Choroid plexus epithelial cell (primary cell): ENCODE measurements at regions not wholly inside any gene's neighbourhood (a gene's known extent, or its start where the extent isn't known, plus 50 kb on each side); places are given as distances from the start of the nearest gene placed in this dataset.

Experiments used
- DNase-seq: peaks from one replicate; pipeline ENCODE4 v3.0.0-alpha.2; 2010; ENCODE audit warnings: low read depth
- H3K4me3 ChIP-seq: 2 replicates; pipeline ENCODE4 v1.5.1; 2011; ENCODE audit warnings: low read depth, mild to moderate bottlenecking, control low read depth, low read length, moderate library complexity
- CTCF ChIP-seq: conservative IDR thresholded peaks from 2 replicates; pipeline ENCODE4 v1.5.1; 2011; ENCODE audit warnings: low read depth, mild to moderate bottlenecking, control low read depth, inconsistent platforms, low read length, moderate library complexity

DNA sequence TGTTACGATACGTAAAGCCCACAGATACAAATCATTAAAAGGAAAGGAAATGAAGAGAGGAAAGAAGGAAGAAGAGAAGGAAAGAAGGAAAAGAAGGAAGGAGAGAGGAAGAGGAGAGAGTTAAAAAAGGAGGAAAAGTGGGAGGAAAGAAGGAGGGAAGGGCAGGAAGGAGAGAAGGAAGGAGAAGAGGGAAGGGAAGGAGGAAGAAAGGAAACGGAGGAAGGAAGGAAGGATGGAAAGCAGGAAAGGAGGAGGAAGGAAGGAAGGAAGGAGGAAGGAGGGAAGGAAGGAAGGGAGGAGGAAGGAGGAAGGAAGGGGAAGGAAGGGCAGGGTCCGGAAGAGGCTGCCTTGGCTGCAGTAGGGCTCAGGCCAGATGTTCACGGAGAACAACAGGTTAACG lies 95.2 kb downstream of the ENGASE start:
- no peak for DNase-seq

DNA sequence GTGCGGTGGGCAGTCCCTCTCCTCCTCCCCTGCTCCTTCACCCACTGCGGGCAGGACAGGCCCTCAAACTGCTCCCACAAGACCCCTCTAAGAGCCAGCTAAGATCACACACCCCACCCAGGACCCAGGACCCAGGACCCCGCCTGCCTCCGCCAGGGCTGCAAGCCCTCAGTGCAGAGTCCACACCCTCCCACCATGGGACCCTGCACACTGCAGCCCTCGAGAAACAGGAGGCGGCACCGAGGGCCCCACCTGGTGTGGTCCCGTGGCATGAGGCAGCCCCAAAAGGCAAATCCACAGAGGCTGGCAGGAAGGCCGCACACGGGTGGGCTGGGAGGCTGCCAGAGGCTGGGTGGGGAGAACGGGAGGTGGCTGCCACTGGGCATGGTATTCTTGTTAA lies 94.7 kb downstream of the ENGASE start:
- no peak for DNase-seq
- no peak overlapping the region for H3K4me3 ChIP-seq
- TF ChIP-seq CTCF: no peak

More for the DNA sequence above, 95.2 kb downstream of the ENGASE start:
- no peak for TF ChIP-seq CTCF
- no peak overlapping the region for H3K4me3 ChIP-seq

DNA sequence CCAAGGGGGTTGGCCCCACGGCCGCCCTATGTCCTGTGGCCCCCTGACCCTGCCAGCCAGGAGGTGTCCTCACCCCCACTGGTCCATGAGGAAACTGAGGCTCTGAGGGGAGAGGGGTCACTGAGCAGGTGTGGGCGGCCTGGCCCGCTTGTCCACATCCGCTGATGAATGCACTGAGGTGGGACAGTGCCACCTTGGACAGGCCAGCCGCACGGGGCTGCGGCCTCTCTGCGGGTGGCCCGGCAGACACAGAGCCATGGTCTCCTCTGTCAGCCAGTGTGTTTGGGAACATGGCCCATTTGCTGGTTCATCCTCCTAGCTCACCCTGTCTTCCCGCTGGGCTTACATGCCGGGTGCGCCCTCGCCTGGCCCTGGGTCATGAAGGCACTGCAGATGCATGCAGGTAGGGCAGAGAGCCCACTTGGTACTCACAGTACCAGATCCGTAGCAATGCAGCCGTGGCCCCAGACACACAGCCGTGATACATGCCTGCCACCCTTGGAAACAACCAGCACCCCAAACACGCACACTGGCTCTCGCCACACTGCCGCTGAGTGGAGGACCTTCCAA lies 93.9 kb downstream of the ENGASE start:
- H3K4me3 ChIP-seq: no peak overlapping the region
- no peak for TF ChIP-seq CTCF
- DNase-seq: no peak

DNA sequence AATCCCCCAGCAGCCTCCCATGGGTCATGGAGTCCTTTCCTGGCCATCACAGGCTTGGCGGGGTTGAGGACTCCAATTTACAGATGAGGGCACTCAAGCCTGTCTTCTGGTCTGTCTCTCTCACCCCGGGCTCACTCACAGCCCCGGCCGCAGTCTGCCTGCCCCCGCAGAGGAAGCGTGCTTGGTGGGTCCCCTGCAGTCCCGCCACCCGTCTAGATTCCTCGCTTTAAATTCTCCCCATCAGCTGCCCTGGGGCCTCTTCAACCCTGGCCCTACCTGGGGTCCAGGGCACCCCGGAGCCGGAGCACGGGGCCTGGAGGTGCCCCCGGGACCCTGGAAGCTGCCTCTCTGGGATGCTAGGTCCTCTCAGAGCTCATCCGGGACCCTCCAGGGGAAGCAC lies 92.9 kb downstream of the ENGASE start:
- no peak overlapping the region for H3K4me3 ChIP-seq
- DNase-seq: no peak
- no peak for TF ChIP-seq CTCF

DNA sequence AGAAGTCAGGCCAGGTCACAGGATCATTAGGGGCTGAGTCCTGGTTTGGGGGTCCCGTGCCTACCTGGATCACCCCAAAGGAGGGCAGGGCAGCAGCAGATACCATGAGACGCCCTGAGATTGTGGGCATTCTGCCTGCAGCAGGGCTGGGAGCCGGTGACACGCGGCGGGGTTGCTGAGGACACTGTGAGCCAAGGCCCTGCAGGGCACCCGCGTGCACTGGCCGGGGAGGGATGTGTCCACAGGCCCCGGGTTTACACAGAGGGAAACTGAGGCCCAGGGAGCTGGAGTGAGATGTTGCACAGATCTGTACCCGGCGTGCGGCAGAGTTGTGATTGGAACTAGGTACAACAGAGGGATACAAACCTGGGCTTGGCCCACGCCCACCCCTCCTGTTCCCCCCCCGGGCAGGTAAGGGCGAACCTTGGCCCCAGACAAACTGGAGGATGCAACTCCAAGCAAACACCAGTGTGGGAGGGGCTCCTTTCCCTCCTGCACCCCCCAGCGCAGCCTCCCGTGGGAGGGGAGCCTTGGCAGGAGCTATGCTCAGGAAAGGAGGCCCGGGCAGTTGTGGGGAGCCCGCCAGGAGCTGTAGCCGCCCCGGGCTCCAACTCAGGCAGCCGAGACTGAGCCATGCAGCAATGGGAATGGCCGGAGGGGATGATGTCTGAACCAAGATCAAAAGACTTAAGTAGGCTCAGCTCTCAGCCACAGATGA lies 91.3 kb downstream of the ENGASE start:
- no peak for DNase-seq
- no peak for TF ChIP-seq CTCF
- H3K4me3 ChIP-seq: no peak overlapping the region

- no peak for TF ChIP-seq CTCF
- no peak for DNase-seq
- no peak overlapping the region for H3K4me3 ChIP-seq
Measured at GRCh38 chr17:79164913-79165695, 90.5 kb downstream of the ENGASE start.

DNA sequence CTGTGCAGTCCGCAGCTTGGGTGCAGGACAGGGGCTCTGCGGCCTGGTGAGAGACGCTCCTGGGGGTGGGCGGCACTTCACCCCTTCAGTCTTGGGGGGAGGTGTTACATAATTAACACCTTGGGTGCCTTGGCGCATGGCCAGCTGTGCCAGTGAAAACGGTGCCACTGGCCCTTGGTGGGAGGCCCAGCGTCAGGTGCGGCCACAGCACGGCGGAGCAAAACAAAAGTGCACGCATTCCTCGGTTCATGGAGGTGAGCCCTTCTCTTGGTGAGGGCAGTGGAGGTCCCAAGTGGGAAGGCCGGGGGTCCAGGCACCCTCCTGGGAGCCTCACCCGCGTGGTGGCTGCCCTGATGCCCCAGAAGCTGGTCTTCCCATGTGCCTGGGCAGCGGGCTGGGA lies 89.8 kb downstream of the ENGASE start:
- TF ChIP-seq CTCF: no peak
- no peak for DNase-seq
- no peak overlapping the region for H3K4me3 ChIP-seq
